ENCODE measurements at regions not wholly inside any gene's neighbourhood (a gene's known extent, or its start where the extent isn't known, plus 50 kb on each side); places are given as distances from the start of the nearest gene placed in this dataset.

- TF ChIP-seq EZH2phosphoT487 (IDR thresholded peaks at IDR 0.05; ENCODE audit: low read depth) (no peak), CTCF (IDR thresholded peaks at IDR 0.05; ENCODE audit: low read depth, low read length) (no peak)
These were observed 296.9 kb upstream of the SALL3 start for GRCh38 chr18:78682716-78683115.

GRCh38 chr18:78683191-78684010 lies 296.2 kb upstream of the SALL3 start:
- Histone ChIP-seq H3K27me3 (ENCODE audit: low read depth, low read length) (no peaks in the 10 kb centered on the region), H2AFZ (ENCODE audit: low read depth, low read length) (no peak overlapping the region), H3K4me3 (ENCODE audit: low read length) (no peak overlapping the region), H3K4me1 (ENCODE audit: low read length) (no peaks in the 10 kb centered on the region), H3K36me3 (replicated peaks; ENCODE audit: low read depth, low read length) (no peaks in the 10 kb centered on the region), H4K20me1 (ENCODE audit: insufficient read depth, low read length) (no peaks in the 10 kb centered on the region), H3K27ac (ENCODE audit: low read length) (no peak overlapping the region), H3K9me3 (ENCODE audit: insufficient read depth, low read length) (no peaks in the 10 kb centered on the region), H3K9ac (ENCODE audit: low read length) (no peak overlapping the region), H3K4me2 (ENCODE audit: low read length) (no peak overlapping the region), H3K79me2 (ENCODE audit: low read length) (no peaks in the 10 kb centered on the region)
- TF ChIP-seq CTCF (IDR thresholded peaks at IDR 0.05; ENCODE audit: low read depth, low read length) (no peak), EZH2phosphoT487 (IDR thresholded peaks at IDR 0.05; ENCODE audit: low read depth) (no peak)

More at GRCh38 chr18:78682716-78683115, 296.9 kb upstream of the SALL3 start:
- Histone ChIP-seq H3K36me3 (replicated peaks; ENCODE audit: low read depth, low read length) (no peaks in the 10 kb centered on the region), H3K9ac (ENCODE audit: low read length) (no peak overlapping the region), H3K4me1 (ENCODE audit: low read length) (no peaks in the 10 kb centered on the region), H2AFZ (ENCODE audit: low read depth, low read length) (no peak overlapping the region), H3K79me2 (ENCODE audit: low read length) (no peaks in the 10 kb centered on the region), H3K27ac (ENCODE audit: low read length) (no peak overlapping the region), H3K9me3 (ENCODE audit: insufficient read depth, low read length) (no peaks in the 10 kb centered on the region), H4K20me1 (ENCODE audit: insufficient read depth, low read length) (no peaks in the 10 kb centered on the region), H3K4me2 (ENCODE audit: low read length) (no peak overlapping the region), H3K4me3 (ENCODE audit: low read length) (no peak overlapping the region), H3K27me3 (ENCODE audit: low read depth, low read length) (no peaks in the 10 kb centered on the region)

GRCh38 chr18:78685250-78685979 lies 294.2 kb upstream of the SALL3 start:
- no peak overlapping the region for H3K9ac ChIP-seq (ENCODE audit: low read length)
- H3K27ac ChIP-seq (ENCODE audit: low read length), result no peak overlapping the region
- no peak overlapping the region for H3K4me2 ChIP-seq (ENCODE audit: low read length)
- H3K79me2 ChIP-seq (ENCODE audit: low read length), result no peaks in the 10 kb centered on the region
- no peak overlapping the region for H2AFZ ChIP-seq (ENCODE audit: low read depth, low read length)
- no peaks in the 10 kb centered on the region for H3K9me3 ChIP-seq (ENCODE audit: insufficient read depth, low read length)
- H3K4me3 ChIP-seq (ENCODE audit: low read length), result no peak overlapping the region
- no peaks in the 10 kb centered on the region for H3K27me3 ChIP-seq (ENCODE audit: low read depth, low read length)
- TF ChIP-seq EZH2phosphoT487 (IDR thresholded peaks at IDR 0.05; ENCODE audit: low read depth) (no peak), CTCF (IDR thresholded peaks at IDR 0.05; ENCODE audit: low read depth, low read length) (no peak)
- H3K36me3 ChIP-seq (replicated peaks; ENCODE audit: low read depth, low read length), result no peaks in the 10 kb centered on the region
- no peaks in the 10 kb centered on the region for H3K4me1 ChIP-seq (ENCODE audit: low read length)
- no peaks in the 10 kb centered on the region for H4K20me1 ChIP-seq (ENCODE audit: insufficient read depth, low read length)

- H3K79me2 ChIP-seq (ENCODE audit: low read length), result no peaks in the 10 kb centered on the region
- TF ChIP-seq EZH2phosphoT487 (IDR thresholded peaks at IDR 0.05; ENCODE audit: low read depth) (no peak), CTCF (IDR thresholded peaks at IDR 0.05; ENCODE audit: low read depth, low read length) (no peak)
- no peaks in the 10 kb centered on the region for H3K9me3 ChIP-seq (ENCODE audit: insufficient read depth, low read length)
- no peaks in the 10 kb centered on the region for H3K36me3 ChIP-seq (replicated peaks; ENCODE audit: low read depth, low read length)
- no peak overlapping the region for H2AFZ ChIP-seq (ENCODE audit: low read depth, low read length)
- H3K9ac ChIP-seq (ENCODE audit: low read length), result no peak overlapping the region
- no peak overlapping the region for H3K4me3 ChIP-seq (ENCODE audit: low read length)
- no peaks in the 10 kb centered on the region for H3K27me3 ChIP-seq (ENCODE audit: low read depth, low read length)
- no peaks in the 10 kb centered on the region for H3K4me1 ChIP-seq (ENCODE audit: low read length)
- H4K20me1 ChIP-seq (ENCODE audit: insufficient read depth, low read length), result no peaks in the 10 kb centered on the region
- no peak overlapping the region for H3K27ac ChIP-seq (ENCODE audit: low read length)
- H3K4me2 ChIP-seq (ENCODE audit: low read length), result no peak overlapping the region
These were observed 293.6 kb upstream of the SALL3 start for GRCh38 chr18:78685980-78686530.
